HG02642 (cell line): ENCODE measurements at regions not wholly inside any gene's neighbourhood (a gene's known extent, or its start where the extent isn't known, plus 50 kb on each side); places are given as distances from the start of the nearest gene placed in this dataset.
A peak's percentile ranks its signal among the peaks of the same experiment; 100 is the strongest.
"Not testable (repeated sequence)": the region's sequence is repeated elsewhere in the genome, so short reads cannot be mapped to it uniquely, and the experiment has no call there.

ENCODE experiments used
- ATAC-seq: cut with Tn5 transposase; IDR thresholded peaks from one replicate; pipeline ENCODE4 v1.9.1; 2021; ENCODE audit warnings: mild to moderate bottlenecking; ENCODE audit not compliant: unreplicated experiment, poor library complexity

- not testable (repeated sequence) for ATAC-seq
These were observed 454.5 kb upstream of the FAM174A start for GRCh38 chr5:100080703-100081102.

GRCh38 chr5:100079163-100079562 is 456.0 kb upstream of the FAM174A start:
- not testable (repeated sequence) for ATAC-seq

GRCh38 chr5:100066020-100066419 is 469.2 kb upstream of the FAM174A start:
- not testable (repeated sequence) for ATAC-seq

GRCh38 chr5:100043475-100043874 is 491.7 kb upstream of the FAM174A start:
- no peak for ATAC-seq

GRCh38 chr5:100026606-100027005 is 508.6 kb upstream of the FAM174A start:
- no peak for ATAC-seq

DNA sequence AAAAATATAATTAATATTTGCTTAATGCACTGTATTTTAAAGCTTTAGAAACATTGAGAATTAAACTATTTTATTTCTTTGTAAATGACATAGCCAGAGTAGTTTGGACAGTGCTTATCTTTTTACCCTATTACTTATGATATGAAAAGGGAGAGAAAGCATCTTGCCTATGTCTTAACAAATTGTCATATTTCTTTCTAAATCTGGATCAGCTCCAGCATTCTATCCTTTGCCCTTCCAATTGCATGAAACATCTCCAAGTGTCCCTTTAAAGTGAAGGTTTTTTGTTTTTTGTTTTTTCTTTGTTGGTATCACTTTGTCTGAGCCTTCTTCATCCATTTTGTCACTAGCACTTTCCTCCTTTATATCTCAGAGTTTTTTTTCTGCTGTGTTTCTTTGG is 511.6 kb upstream of the FAM174A start:
- no peak for ATAC-seq

GRCh38 chr5:100017520-100018262 is 517.5 kb upstream of the FAM174A start:
- ATAC-seq: no peak

DNA sequence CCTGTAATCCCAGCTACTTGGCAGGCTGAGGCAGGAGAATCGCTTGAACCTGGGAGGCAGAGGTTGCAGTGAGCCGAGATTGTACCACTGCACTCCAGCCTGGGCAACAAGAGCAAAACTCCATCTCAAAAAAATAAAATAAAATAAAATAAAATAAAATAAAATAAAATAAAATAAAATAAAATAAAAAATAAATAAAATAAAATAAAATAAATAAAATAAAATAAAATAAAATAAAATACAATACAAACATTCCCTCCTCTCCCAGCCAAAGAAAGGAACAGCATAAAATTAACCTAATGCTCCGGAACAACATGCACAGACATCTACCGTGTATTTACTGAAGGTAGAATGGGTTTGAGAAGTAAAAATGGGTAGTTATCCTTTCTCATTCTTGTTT is 521.9 kb upstream of the FAM174A start:
- not testable (repeated sequence) for ATAC-seq

GRCh38 chr5:100011160-100011559 is 524.0 kb upstream of the FAM174A start:
- ATAC-seq: not testable (repeated sequence)

DNA sequence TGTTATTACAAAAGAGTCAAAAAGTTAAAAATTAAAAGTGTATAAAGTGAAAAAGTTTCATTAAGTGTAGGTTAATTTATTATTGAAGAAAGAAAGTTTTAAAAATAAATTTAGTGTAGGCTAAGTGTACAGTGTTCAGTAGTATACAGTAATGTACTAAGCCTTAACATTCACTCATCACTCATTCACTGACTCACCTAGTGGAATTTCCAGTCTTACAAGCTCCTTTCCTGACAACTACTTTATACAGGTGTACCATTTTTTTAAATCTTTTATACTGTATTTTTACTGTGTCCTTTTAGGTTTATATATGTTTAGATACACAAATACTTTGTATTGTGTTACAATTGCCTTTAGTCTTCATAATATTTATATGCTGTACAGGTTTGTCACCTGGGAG is 530.2 kb upstream of the FAM174A start:
- ATAC-seq: no peak

DNA sequence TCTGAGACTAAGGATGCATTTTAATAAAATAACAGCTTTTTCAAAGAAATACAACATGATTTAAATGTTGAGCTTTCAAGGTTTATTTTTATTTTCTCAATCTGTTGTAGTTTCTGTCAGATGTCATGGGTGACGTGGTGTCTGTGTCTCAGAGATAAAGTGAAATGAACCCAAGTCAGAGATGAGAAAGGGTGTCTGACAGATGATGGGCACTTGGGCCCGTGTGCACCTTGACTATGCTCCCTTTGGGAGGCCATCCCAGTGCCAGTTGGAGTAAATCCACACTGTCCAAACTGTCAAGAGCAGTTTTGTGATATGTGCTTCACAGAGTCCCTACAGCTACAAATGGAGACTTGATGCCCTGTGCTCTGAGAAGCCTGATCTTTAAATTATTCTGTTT is 536.9 kb upstream of the FAM174A start:
- ATAC-seq: no peak

DNA sequence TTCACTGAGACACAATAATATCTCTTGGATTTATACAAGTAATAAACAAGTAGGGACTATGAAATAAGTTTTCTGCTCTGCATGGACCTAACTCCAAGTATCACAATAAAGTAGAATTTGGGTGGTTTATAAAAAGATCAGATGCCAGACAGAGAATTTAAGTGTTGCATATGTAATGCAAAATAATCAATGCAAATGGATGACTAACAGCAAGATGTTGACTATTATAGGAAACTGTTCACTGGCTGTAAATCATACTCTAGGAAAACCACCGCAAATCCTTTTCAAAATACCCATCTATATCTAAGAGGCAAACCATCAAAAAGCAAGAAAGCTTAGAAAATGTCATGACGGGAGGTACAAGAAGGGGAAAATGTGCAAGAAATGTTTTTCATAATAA is 539.8 kb upstream of the FAM174A start:
- ATAC-seq: no peak

GRCh38 chr5:99973779-99974178 is 561.4 kb upstream of the FAM174A start:
- no peak for ATAC-seq

DNA sequence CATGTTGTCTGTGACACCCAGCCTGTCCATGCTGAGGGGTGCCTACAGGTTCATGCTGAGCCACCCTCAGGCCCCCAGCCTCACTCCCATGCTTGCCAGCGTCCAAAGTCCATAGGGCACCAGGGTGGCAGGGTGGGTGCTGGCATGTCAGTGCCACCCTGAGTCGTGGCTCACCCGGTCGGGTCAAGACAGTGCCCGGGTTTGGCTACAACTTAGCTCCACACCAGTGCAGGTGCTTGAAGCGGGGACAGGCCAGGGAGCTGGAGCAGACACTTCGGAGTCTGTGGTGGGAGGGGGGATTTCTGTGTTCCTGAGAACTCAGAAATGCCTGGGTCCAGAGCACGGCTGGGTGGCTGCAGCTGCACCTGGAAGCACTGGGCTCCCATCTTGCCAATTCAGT is 579.2 kb upstream of the FAM174A start:
- no peak for ATAC-seq

DNA sequence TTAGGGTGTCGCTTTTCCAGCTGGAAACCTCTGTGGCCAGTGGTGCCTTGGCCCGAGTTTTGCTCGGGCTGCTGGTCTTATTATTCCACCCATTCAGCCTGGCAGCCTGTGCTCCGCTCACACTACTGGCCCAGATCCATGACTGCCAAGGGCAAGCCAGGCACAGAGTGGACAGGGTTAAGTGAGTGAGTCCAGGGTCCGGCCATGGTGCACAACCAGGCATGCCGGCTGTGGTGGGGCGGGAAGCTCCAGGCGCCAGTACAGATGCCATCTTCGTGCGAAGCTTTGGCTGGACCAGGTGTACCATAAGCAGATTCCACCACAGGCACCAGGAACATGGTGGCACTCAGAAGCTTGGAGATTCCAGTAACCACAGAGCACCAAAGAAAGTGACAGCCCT is 580.2 kb upstream of the FAM174A start:
- ATAC-seq: no peak

DNA sequence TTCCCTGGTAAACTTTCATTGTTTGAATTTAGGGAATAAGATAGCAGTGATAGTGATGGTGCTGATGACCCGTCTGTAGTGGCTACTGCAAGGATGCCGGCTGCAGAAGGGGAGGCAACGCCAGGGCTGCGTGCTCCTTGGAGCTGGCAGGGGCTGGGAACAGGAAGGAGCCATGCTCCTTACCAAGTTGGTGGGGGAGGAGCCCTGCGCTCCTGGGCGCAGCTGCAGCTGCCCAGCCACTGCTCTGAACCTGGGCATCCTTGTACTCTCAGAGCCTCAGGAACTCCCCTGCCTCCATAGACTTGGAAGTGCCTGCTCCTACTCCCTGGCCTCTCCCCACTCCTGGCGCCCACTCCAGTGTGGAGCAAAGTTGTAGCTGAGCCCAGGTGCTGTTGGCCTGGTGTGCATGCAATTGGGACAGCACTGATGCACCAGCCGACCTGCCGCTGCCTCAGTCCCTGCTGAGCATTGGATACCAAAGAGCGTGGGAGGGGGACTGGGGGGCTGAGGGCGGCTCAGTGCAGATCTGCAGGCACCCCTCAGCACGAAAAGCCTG is 585.1 kb upstream of the FAM174A start:
- ATAC-seq: no peak

DNA sequence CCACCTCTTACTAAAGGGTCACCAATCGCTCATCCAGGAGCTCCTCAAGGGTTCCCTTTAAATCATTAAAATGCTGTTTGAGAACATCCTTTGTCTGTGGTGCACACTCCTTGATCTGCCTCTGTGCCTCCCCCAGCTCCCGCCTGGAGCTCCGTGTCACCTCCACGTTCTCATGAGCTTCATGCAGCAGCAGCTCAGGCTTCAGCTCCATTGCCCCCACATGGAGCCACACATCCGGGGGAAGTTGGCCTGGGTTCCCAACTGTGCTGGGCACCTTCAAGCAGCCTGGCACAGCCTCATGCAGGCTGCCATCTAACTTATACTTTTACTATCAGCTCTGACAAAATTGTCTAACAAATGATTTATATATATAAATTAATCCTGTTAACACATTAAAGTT is 585.8 kb upstream of the FAM174A start:
- no peak for ATAC-seq

GRCh38 chr5:99948850-99949249 is 586.3 kb upstream of the FAM174A start:
- no peak for ATAC-seq

- peak; percentile 53 for ATAC-seq
These were observed 589.4 kb upstream of the FAM174A start for GRCh38 chr5:99945478-99946442.

- no peak for ATAC-seq
These were observed 594.6 kb upstream of the FAM174A start for GRCh38 chr5:99940540-99940939.

DNA sequence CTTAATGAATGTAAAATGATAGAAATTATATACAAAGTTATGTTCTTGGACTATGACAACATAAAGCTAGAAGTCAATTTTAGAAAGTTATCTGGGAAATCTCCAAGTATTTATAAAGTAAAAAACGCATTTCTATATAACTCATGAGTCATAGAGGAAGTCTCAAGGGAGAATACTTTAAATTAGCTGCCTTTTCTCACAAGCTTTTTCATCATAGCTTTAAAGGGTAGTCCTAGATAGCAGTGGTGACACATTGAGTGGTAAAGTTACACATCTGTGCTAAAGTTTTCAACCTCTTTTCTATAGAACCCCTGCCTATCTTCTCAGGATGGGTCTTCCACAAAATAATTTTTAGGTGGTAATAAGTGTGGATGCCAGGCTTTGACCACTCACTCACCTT is 598.3 kb upstream of the FAM174A start:
- ATAC-seq: no peak
